Neural cell (in vitro differentiated cells): ENCODE measurements at regions not wholly inside any gene's neighbourhood (a gene's known extent, or its start where the extent isn't known, plus 50 kb on each side); places are given as distances from the start of the nearest gene placed in this dataset.

Source experiments
- H2AFZ ChIP-seq: fragments of 200-600, 300-800 bp; sonication (generic), shearing (Covaris generic); 2 replicates; pipeline ENCODE4 v1.6.0; 2014; ENCODE audit warnings: low read depth, mild to moderate bottlenecking, antibody characterized with exemption, low read length, moderate library complexity
- H3F3A ChIP-seq: fragments of 200-600 bp; shearing (Covaris generic); 2 replicates; pipeline ENCODE4 v1.6.1; 2016; ENCODE audit warnings: mild to moderate bottlenecking, moderate library complexity, mixed read lengths, antibody characterized with exemption, low read length; ENCODE audit not compliant: insufficient read depth, poor library complexity, severe bottlenecking
- H3K27ac ChIP-seq: fragments of 200-600, 300-800 bp; sonication (generic), shearing (Covaris generic); 2 replicates; pipeline ENCODE4 v1.5.1; 2014; ENCODE audit warnings: mild to moderate bottlenecking, low read length, moderate library complexity
- H3K27me3 ChIP-seq: fragments of 300-800, 200-600 bp; sonication (generic), shearing (Covaris generic); 2 replicates; pipeline ENCODE4 v1.6.0; 2014; ENCODE audit warnings: mild to moderate bottlenecking, low read depth, low read length, moderate library complexity; ENCODE audit not compliant: insufficient read depth
- H3K36me3 ChIP-seq: fragments of 300-800, 200-600 bp; sonication (generic), shearing (Covaris generic); 2 replicates; pipeline ENCODE4 v1.5.1; 2014; ENCODE audit warnings: mild to moderate bottlenecking, antibody characterized with exemption, low read length, moderate library complexity; ENCODE audit not compliant: insufficient read depth
- H3K4me2 ChIP-seq: fragments of 300-800, 200-600 bp; sonication (generic), shearing (Covaris generic); 2 replicates; pipeline ENCODE4 v1.6.0; 2014; ENCODE audit warnings: mild to moderate bottlenecking, low read length
- H3K4me3 ChIP-seq: fragments of 300-800, 200-600 bp; sonication (generic), shearing (Covaris generic); 2 replicates; pipeline ENCODE4 v1.5.1; 2014; ENCODE audit warnings: mild to moderate bottlenecking, low read length, moderate library complexity
- H3K79me2 ChIP-seq: fragments of 200-600 bp; shearing (Covaris generic); replicated peaks from 2 replicates; pipeline ENCODE4 v1.6.0; 2014; ENCODE audit warnings: mild to moderate bottlenecking, low read length, moderate library complexity; ENCODE audit not compliant: insufficient read depth
- H3K9ac ChIP-seq: fragments of 300-800, 200-600 bp; sonication (generic), shearing (Covaris generic); 2 replicates; pipeline ENCODE4 v1.6.1; 2016; ENCODE audit warnings: mild to moderate bottlenecking, low read length, mixed read lengths
- H3K9me2 ChIP-seq: fragments of 200-600 bp; shearing (Covaris generic); 2 replicates; pipeline ENCODE4 v1.6.1; 2016; ENCODE audit warnings: mild to moderate bottlenecking, low read length, mixed read lengths; ENCODE audit not compliant: insufficient read depth
- H3K9me3 ChIP-seq: fragments of 200-600, 300-800 bp; sonication (generic), shearing (Covaris generic); 2 replicates; pipeline ENCODE4 v1.6.1; 2016; ENCODE audit warnings: mild to moderate bottlenecking, mixed run types, low read length, moderate library complexity, mixed read lengths
- H4K20me1 ChIP-seq: fragments of 200-600 bp; shearing (Covaris generic); 2 replicates; pipeline ENCODE4 v1.6.1; 2016; ENCODE audit warnings: mild to moderate bottlenecking, mixed run types; ENCODE audit not compliant: insufficient read depth
- CTCF ChIP-seq: fragments of 450-650 bp; IDR thresholded peaks from 2 replicates; pipeline ENCODE4 v1.5.1; 2014; ENCODE audit warnings: antibody characterized with exemption, mild to moderate bottlenecking, moderate library complexity; ENCODE audit not compliant: poor library complexity, severe bottlenecking
- EP300 ChIP-seq: fragments of 450-650 bp; conservative IDR thresholded peaks from 2 replicates; pipeline ENCODE4 v1.6.1; 2014; ENCODE audit warnings: antibody characterized with exemption, mild to moderate bottlenecking, moderate library complexity; ENCODE audit not compliant: poor library complexity, severe bottlenecking
- EZH2 ChIP-seq: fragments of 200-600, 300-800 bp; shearing (Covaris generic), sonication (generic); IDR thresholded peaks from 2 replicates; pipeline ENCODE4 v1.6.1; 2014; ENCODE audit warnings: antibody characterized with exemption, low read length, borderline replicate concordance, mild to moderate bottlenecking; ENCODE audit not compliant: insufficient read depth, poor library complexity, severe bottlenecking
- MXI1 ChIP-seq: fragments of 450-650 bp; conservative IDR thresholded peaks from 2 replicates; pipeline ENCODE4 v1.6.1; 2014; ENCODE audit warnings: antibody characterized with exemption, mild to moderate bottlenecking; ENCODE audit not compliant: poor library complexity, severe bottlenecking
- POLR2AphosphoS5 ChIP-seq: IDR thresholded peaks from 2 replicates; pipeline ENCODE4 v1.6.1; 2012
- RAD21 ChIP-seq: fragments of 450-650 bp; conservative IDR thresholded peaks from 2 replicates; pipeline ENCODE4 v1.6.1; 2014; ENCODE audit warnings: antibody characterized with exemption, mild to moderate bottlenecking, moderate library complexity
- SMC3 ChIP-seq: fragments of 450-650 bp; conservative IDR thresholded peaks from 2 replicates; pipeline ENCODE4 v1.6.1; 2014; ENCODE audit warnings: antibody characterized with exemption, mild to moderate bottlenecking, moderate library complexity; ENCODE audit not compliant: poor library complexity
- TAF1 ChIP-seq: IDR thresholded peaks from 2 replicates; pipeline ENCODE4 v1.6.1; 2012; ENCODE audit warnings: low read depth
- TF ChIP-seq, protein P1 (sequence below): IDR thresholded peaks from 2 replicates; pipeline ENCODE4 v1.6.1; 2012; ENCODE audit warnings: borderline replicate concordance

- H3K9ac ChIP-seq = no peak overlapping the region
- H3K27ac ChIP-seq = no peak overlapping the region
- no peaks in the 10 kb centered on the region for H3F3A ChIP-seq
- no peak overlapping the region for H3K4me3 ChIP-seq
- no peak for TF ChIP-seq MXI1
- TF ChIP-seq SMC3 = no peak
- TF ChIP-seq EP300 = no peak
- TF ChIP-seq EZH2 = no peak
- no peak for TF ChIP-seq RAD21
- no peak for TF ChIP-seq POLR2AphosphoS5
- H3K36me3 ChIP-seq = no peaks in the 10 kb centered on the region
- H3K4me2 ChIP-seq = no peak overlapping the region
- no peaks in the 10 kb centered on the region for H3K27me3 ChIP-seq
- no peaks in the 10 kb centered on the region for H3K9me3 ChIP-seq
- no peaks in the 10 kb centered on the region for H3K9me2 ChIP-seq
- H2AFZ ChIP-seq = no peak overlapping the region
- H4K20me1 ChIP-seq = no peaks in the 10 kb centered on the region
- H3K79me2 ChIP-seq = no peaks in the 10 kb centered on the region
Observed at GRCh38 chrX:149370097-149370496, 135.0 kb downstream of the IDS start.

DNA sequence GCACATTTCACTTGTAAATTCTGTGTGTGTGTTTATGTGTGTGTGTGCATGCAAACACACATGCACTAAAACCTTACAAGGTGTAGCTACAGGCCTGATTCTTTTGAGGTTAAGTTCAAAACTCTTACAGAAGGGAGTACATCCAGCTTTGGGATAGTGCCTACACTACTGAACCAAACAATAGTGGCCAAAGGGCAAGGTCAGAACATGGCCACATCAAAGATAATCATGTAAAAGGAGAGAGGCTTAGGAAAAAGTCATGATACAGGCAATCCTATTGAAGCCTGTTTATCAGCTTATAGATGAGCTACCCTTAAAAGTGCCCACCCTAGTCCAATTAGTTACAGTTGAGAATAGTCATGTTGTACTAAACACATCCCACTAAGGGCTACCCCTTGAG lies 139.6 kb downstream of the IDS start:
- Histone ChIP-seq H2AFZ (no peak overlapping the region), H3K27ac (no peak overlapping the region), H3K79me2 (no peaks in the 10 kb centered on the region), H3K9ac (no peak overlapping the region), H3K36me3 (no peaks in the 10 kb centered on the region), H3K4me2 (no peak overlapping the region), H3K4me3 (no peak overlapping the region), H3F3A (no peaks in the 10 kb centered on the region), H3K27me3 (no peaks in the 10 kb centered on the region), H3K9me2 (no peaks in the 10 kb centered on the region), H3K9me3 (no peaks in the 10 kb centered on the region), H4K20me1 (no peaks in the 10 kb centered on the region)
- TF ChIP-seq RAD21 (no peak), EZH2 (no peak), CTCF (no peak), SMC3 (no peak), POLR2AphosphoS5 (no peak)
- TF ChIP-seq, protein P1, sequence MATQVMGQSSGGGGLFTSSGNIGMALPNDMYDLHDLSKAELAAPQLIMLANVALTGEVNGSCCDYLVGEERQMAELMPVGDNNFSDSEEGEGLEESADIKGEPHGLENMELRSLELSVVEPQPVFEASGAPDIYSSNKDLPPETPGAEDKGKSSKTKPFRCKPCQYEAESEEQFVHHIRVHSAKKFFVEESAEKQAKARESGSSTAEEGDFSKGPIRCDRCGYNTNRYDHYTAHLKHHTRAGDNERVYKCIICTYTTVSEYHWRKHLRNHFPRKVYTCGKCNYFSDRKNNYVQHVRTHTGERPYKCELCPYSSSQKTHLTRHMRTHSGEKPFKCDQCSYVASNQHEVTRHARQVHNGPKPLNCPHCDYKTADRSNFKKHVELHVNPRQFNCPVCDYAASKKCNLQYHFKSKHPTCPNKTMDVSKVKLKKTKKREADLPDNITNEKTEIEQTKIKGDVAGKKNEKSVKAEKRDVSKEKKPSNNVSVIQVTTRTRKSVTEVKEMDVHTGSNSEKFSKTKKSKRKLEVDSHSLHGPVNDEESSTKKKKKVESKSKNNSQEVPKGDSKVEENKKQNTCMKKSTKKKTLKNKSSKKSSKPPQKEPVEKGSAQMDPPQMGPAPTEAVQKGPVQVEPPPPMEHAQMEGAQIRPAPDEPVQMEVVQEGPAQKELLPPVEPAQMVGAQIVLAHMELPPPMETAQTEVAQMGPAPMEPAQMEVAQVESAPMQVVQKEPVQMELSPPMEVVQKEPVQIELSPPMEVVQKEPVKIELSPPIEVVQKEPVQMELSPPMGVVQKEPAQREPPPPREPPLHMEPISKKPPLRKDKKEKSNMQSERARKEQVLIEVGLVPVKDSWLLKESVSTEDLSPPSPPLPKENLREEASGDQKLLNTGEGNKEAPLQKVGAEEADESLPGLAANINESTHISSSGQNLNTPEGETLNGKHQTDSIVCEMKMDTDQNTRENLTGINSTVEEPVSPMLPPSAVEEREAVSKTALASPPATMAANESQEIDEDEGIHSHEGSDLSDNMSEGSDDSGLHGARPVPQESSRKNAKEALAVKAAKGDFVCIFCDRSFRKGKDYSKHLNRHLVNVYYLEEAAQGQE = no peak

- H3K4me2 ChIP-seq = no peak overlapping the region
- H3K79me2 ChIP-seq = no peaks in the 10 kb centered on the region
- H3K36me3 ChIP-seq = no peaks in the 10 kb centered on the region
- H2AFZ ChIP-seq = no peak overlapping the region
- H3F3A ChIP-seq = no peaks in the 10 kb centered on the region
- no peaks in the 10 kb centered on the region for H3K9me2 ChIP-seq
- no peak overlapping the region for H3K27ac ChIP-seq
- TF ChIP-seq EZH2 = no peak
- no peak for TF ChIP-seq TAF1
- no peak for TF ChIP-seq EP300
- no peak for TF ChIP-seq RAD21
- no peak for TF ChIP-seq SMC3
- H3K27me3 ChIP-seq = no peaks in the 10 kb centered on the region
- no peak overlapping the region for H3K4me3 ChIP-seq
- H3K9me3 ChIP-seq = no peaks in the 10 kb centered on the region
- H3K9ac ChIP-seq = no peak overlapping the region
- H4K20me1 ChIP-seq = no peaks in the 10 kb centered on the region
Observed at GRCh38 chrX:149365061-149365460, 140.0 kb downstream of the IDS start.
